Ovary (tissue), 3 donors: ENCODE measurements at regions not wholly inside any gene's neighbourhood (a gene's known extent, or its start where the extent isn't known, plus 50 kb on each side); places are given as distances from the start of the nearest gene placed in this dataset.

Source experiments
- EP300 ChIP-seq: sonication (generic); formaldehyde crosslinking; IDR thresholded peaks from one replicate; pipeline ENCODE4 v1.6.1; 2017; ENCODE audit warnings: antibody characterized with exemption
- POLR2A ChIP-seq: fragments of 450-650 bp; IDR thresholded peaks from one replicate; pipeline ENCODE4 v1.6.1; 2017; ENCODE audit warnings: antibody characterized with exemption, mild to moderate bottlenecking, moderate library complexity
- TF ChIP-seq, protein P1 (sequence below), 3 donors: fragments of 450-650 bp in 2 of 3; fragments of 200-600 bp in 1 of 3; IDR thresholded peaks; one replicate each; pipeline versions ENCODE4 v1.5.1 to v1.8.0; 2016 to 2022; ENCODE audit warnings: antibody characterized with exemption in 3 of 3, mild to moderate bottlenecking in 1 of 3
- donor health status: DM: no; HTN: no; CAD: no.

DNA sequence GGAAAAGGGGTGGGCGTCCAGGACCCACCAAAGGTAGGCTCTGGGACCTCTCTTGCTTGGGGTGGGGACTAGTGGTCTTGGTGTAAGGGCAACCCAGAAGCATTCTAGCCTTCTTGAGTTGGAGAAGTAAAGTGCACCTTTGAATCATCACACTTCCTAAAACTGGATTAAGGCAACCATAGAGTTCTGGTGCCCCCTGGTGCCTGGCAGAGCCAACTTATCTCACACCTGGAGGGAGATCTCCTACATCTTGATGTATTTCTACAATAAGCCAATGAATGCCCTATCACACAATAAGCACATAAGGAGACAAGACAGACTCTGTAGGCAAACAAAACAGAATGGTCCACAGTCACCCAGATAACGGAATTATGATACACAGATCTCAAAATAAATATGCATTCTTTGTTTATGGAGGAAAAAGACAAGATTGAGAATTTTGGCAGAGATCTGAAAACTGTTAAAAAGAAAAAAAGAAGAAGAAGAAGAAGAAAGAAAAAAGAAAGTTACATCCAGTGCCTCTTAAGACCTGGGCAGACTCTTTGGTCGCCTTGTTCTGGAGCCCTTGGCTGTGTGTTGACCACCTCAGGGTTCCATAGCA is 95.9 kb upstream of the PPP2R5C start:
- TF ChIP-seq, protein P1, sequence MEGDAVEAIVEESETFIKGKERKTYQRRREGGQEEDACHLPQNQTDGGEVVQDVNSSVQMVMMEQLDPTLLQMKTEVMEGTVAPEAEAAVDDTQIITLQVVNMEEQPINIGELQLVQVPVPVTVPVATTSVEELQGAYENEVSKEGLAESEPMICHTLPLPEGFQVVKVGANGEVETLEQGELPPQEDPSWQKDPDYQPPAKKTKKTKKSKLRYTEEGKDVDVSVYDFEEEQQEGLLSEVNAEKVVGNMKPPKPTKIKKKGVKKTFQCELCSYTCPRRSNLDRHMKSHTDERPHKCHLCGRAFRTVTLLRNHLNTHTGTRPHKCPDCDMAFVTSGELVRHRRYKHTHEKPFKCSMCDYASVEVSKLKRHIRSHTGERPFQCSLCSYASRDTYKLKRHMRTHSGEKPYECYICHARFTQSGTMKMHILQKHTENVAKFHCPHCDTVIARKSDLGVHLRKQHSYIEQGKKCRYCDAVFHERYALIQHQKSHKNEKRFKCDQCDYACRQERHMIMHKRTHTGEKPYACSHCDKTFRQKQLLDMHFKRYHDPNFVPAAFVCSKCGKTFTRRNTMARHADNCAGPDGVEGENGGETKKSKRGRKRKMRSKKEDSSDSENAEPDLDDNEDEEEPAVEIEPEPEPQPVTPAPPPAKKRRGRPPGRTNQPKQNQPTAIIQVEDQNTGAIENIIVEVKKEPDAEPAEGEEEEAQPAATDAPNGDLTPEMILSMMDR (IDR thresholded peaks at IDR 0.05): peak in 1 of 3 donors; percentile 24
- no peak for TF ChIP-seq POLR2A
- TF ChIP-seq EP300: no peak
